A673 (cell line): ENCODE measurements at regions not wholly inside any gene's neighbourhood (a gene's known extent, or its start where the extent isn't known, plus 50 kb on each side); places are given as distances from the start of the nearest gene placed in this dataset.

Experiments
- BruUV-seq: library from RNA; stranded (reverse); fragments of 400-500 nt; replicated peaks from 2 replicates; lab custom pipeline; 2021; lab: Mats Ljungman, UMichigan
- CTCF ChIA-PET: fragments of 300-600 bp; sonication (Branson Sonifier 250); formaldehyde crosslinking; loops from one replicate; lab custom pipeline; 2022; ENCODE audit warnings: antibody characterized with exemption; lab: Charles Lee
- POLR2A ChIA-PET: fragments of 300-600 bp; sonication (Branson Sonifier 250); formaldehyde crosslinking; loops from one replicate; lab custom pipeline; 2022; ENCODE audit warnings: antibody characterized with exemption; ENCODE audit not compliant: low non-redundant PET; lab: Charles Lee
- DNase-seq: peaks from one replicate; pipeline ENCODE4 v3.0.0-alpha.2; 2015; ENCODE audit warnings: low spot score
- H3K27ac ChIP-seq: fragments of 200-600 bp; sonication (generic); 2 replicates; pipeline ENCODE4 v1.5.1; 2016; ENCODE audit warnings: mixed run types, low read depth, mild to moderate bottlenecking, mixed read lengths, antibody characterized with exemption, low read length; ENCODE audit not compliant: poor library complexity, severe bottlenecking
- H3K27me3 ChIP-seq: fragments of 200-600 bp; sonication (generic); replicated peaks from 2 replicates; pipeline ENCODE4 v1.6.1; 2017; ENCODE audit warnings: mixed run types, low read depth, mild to moderate bottlenecking, mixed read lengths, antibody characterized with exemption, low read length; ENCODE audit not compliant: insufficient read depth, poor library complexity
- H3K36me3 ChIP-seq: fragments of 200-600 bp; sonication (generic); 2 replicates; pipeline ENCODE4 v1.6.1; 2016; ENCODE audit warnings: mixed run types, mild to moderate bottlenecking, mixed read lengths, antibody characterized with exemption, low read length; ENCODE audit not compliant: insufficient read depth, poor library complexity, severe bottlenecking
- H3K4me1 ChIP-seq: fragments of 200-600 bp; sonication (generic); 2 replicates; pipeline ENCODE4 v1.6.1; 2017; ENCODE audit warnings: mixed run types, mild to moderate bottlenecking, mixed read lengths, antibody characterized with exemption, low read length; ENCODE audit not compliant: insufficient read depth, poor library complexity, severe bottlenecking
- H3K4me3 ChIP-seq: fragments of 200-600 bp; sonication (generic); 2 replicates; pipeline ENCODE4 v1.5.1; 2016; ENCODE audit warnings: low read depth, mixed run types, mild to moderate bottlenecking, mixed read lengths, low read length; ENCODE audit not compliant: poor library complexity, severe bottlenecking
- H3K9me3 ChIP-seq: fragments of 200-600 bp; sonication (generic); 2 replicates; pipeline ENCODE4 v1.6.1; 2016; ENCODE audit warnings: mixed run types, low read depth, mild to moderate bottlenecking, mixed read lengths, antibody characterized with exemption, low read length; ENCODE audit not compliant: poor library complexity, severe bottlenecking
- CTCF ChIP-seq: fragments of 300-800, 200-600 bp; sonication (generic); conservative IDR thresholded peaks from 2 replicates; pipeline ENCODE4 v1.5.1; 2017; ENCODE audit warnings: low read depth, mild to moderate bottlenecking, antibody characterized with exemption, low read length, moderate library complexity, mixed read lengths
- EZH2 ChIP-seq: fragments of 200-600 bp; sonication (generic); IDR thresholded peaks from 2 replicates; pipeline ENCODE4 v1.6.1; 2017; ENCODE audit warnings: borderline replicate concordance, low read depth, mild to moderate bottlenecking, mixed read lengths, antibody characterized with exemption, low read length; ENCODE audit not compliant: poor library complexity, severe bottlenecking
- intact Hi-C: fragments of 100-400 bp; cut with micrococcal nuclease; formaldehyde crosslinking; loops from one replicate; pipeline ENCODE4 v1.10.0; 2022; ENCODE audit not compliant: unreplicated experiment

- intact Hi-C loops, result no loop called here
- ChIA-PET CTCF (no interaction called here), POLR2A (no interaction called here)
- no peak overlapping the region for H3K4me3 ChIP-seq
- no peak for DNase-seq
- no TSS peak for BruUV-seq
- H3K36me3 ChIP-seq, result no peaks in the 10 kb centered on the region
- H3K9me3 ChIP-seq, result no peaks in the 10 kb centered on the region
- no peak for TF ChIP-seq CTCF
- TF ChIP-seq EZH2, result no peak
- no peaks in the 10 kb centered on the region for H3K27me3 ChIP-seq
- H3K4me1 ChIP-seq, result no peaks in the 10 kb centered on the region
- H3K27ac ChIP-seq, result no peak overlapping the region
These were observed 191.6 kb upstream of the PRDM1 start for GRCh38 chr6:105894556-105894955.

GRCh38 chr6:105893741-105894140, 192.4 kb upstream of the PRDM1 start:
- POLR2A ChIA-PET, result no interaction called here
- no peak for TF ChIP-seq CTCF
- Histone ChIP-seq H3K4me3 (no peak overlapping the region), H3K27ac (no peak overlapping the region), H3K4me1 (no peaks in the 10 kb centered on the region), H3K36me3 (no peaks in the 10 kb centered on the region), H3K27me3 (no peaks in the 10 kb centered on the region), H3K9me3 (no peaks in the 10 kb centered on the region)
- DNase-seq, result no peak
- no TSS peak for BruUV-seq
- CTCF ChIA-PET, result no interaction called here
- intact Hi-C loops, result no loop called here

GRCh38 chr6:105892577-105893262, 193.4 kb upstream of the PRDM1 start:
- H3K9me3 ChIP-seq, result no peaks in the 10 kb centered on the region
- ChIA-PET POLR2A (no interaction called here), CTCF (no interaction called here)
- no peak overlapping the region for H3K27ac ChIP-seq
- no peak for DNase-seq
- H3K36me3 ChIP-seq, result no peaks in the 10 kb centered on the region
- H3K4me3 ChIP-seq, result no peak overlapping the region
- no peaks in the 10 kb centered on the region for H3K27me3 ChIP-seq
- intact Hi-C loops, result no loop called here
- H3K4me1 ChIP-seq, result no peaks in the 10 kb centered on the region
- BruUV-seq, result no TSS peak
- TF ChIP-seq CTCF, result no peak
- no peak for TF ChIP-seq EZH2
